ENCODE measurements at regions not wholly inside any gene's neighbourhood (a gene's known extent, or its start where the extent isn't known, plus 50 kb on each side); places are given as distances from the start of the nearest gene placed in this dataset.

DNA sequence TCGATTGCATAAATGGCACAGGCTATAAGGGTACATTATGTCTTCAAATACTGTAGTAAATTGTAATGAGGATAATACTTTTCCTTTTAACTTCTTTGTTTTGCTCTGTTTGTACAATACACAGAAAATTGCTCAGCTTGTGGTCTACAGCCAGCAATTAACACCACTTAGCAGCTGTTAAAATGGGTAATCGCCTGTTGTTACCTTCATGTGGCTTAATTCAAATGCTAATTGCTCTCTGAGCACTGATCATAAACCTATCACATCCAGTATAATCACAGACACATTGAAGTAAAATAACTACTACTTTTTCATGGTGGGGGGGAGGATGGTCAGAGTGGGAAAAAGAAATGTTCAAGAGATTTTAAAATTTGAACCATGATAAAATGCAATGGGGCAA is 1164.1 kb upstream of the CNTN5 start:
- Histone ChIP-seq H3K27me3 (no peaks in the 10 kb centered on the region), H3K27ac (no peak overlapping the region), H3K9me3 (no peaks in the 10 kb centered on the region), H3K4me3 (no peak overlapping the region), H3K4me1 (no peaks in the 10 kb centered on the region), H3K36me3 (no peaks in the 10 kb centered on the region)
- intact Hi-C loops (cut with DNase I; ENCODE audit: low total_unique reads) = no loop called here
- DNase-seq = no peak
- no peak for TF ChIP-seq CTCF (IDR thresholded peaks at IDR 0.05)

GRCh38 chr11:97860237-97860636 is 1160.5 kb upstream of the CNTN5 start:
- Histone ChIP-seq H3K27me3 (no peaks in the 10 kb centered on the region), H3K36me3 (no peaks in the 10 kb centered on the region), H3K4me3 (no peak overlapping the region), H3K9me3 (no peaks in the 10 kb centered on the region), H3K4me1 (no peaks in the 10 kb centered on the region), H3K27ac (no peak overlapping the region)
- no peak for DNase-seq
- intact Hi-C loops (cut with DNase I; ENCODE audit: low total_unique reads) = no loop called here
- TF ChIP-seq CTCF (IDR thresholded peaks at IDR 0.05) = no peak

DNA sequence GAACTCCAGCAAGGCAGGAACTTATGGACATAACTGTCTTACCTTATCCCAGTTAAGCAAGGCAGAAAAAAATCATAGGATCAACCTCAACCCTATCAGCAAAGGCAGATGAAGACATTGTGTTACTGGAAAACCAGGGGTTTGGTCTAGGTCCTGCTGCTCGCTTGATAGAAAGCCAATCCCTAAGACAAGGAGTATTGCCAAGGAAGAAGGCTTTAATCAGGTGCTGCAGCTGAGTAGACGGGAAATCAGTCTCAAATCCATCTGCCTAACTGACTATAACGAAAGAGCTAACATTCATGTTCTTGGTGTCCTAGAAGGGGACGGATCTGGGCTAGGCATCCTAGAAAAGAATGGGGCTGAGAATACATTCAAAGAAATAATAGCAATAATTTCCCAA is 1158.7 kb upstream of the CNTN5 start:
- no peak overlapping the region for H3K4me3 ChIP-seq
- H3K9me3 ChIP-seq = no peaks in the 10 kb centered on the region
- H3K4me1 ChIP-seq = no peaks in the 10 kb centered on the region
- no peaks in the 10 kb centered on the region for H3K27me3 ChIP-seq
- no peak for DNase-seq
- intact Hi-C loops (cut with DNase I; ENCODE audit: low total_unique reads) = no loop called here
- H3K27ac ChIP-seq = no peak overlapping the region
- TF ChIP-seq CTCF (IDR thresholded peaks at IDR 0.05) = no peak
- H3K36me3 ChIP-seq = no peaks in the 10 kb centered on the region

DNA sequence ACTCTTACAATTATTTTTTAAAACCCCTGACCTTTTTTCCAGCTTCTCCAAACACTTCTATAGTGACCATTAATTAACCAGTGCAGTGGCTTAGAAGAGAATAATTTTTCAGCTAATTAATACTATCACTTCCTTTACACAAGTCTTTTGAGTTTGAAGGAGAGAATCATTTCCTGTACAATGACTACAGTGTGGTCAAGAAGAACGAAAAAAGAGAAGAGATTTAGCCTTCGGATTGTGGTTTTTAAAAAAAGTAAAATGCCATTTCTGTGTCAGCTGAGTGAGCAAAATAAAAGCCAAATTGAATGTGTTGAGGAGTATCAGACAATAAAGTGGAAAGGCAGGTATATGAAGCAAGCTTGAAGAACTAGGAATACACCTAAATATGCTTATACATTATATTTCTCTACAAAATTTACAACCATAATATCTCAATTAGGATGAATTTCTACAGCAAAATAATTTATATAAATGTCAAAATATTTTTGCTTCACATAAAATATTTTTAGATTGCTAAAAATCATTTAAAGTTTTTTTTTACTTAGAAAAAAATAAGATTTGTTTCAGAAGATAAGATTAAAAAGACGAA is 1155.2 kb upstream of the CNTN5 start:
- H3K36me3 ChIP-seq = no peaks in the 10 kb centered on the region
- no peak for DNase-seq
- H3K9me3 ChIP-seq = peaks cover 0 to 3% (median 0%) of the 10 kb centered on the region in 3 donors
- H3K4me3 ChIP-seq = no peak overlapping the region
- no peak overlapping the region for H3K27ac ChIP-seq
- no peaks in the 10 kb centered on the region for H3K4me1 ChIP-seq
- no peaks in the 10 kb centered on the region for H3K27me3 ChIP-seq
- no peak for TF ChIP-seq CTCF (IDR thresholded peaks at IDR 0.05)
- intact Hi-C loops (cut with DNase I; ENCODE audit: low total_unique reads) = no loop called here

DNA sequence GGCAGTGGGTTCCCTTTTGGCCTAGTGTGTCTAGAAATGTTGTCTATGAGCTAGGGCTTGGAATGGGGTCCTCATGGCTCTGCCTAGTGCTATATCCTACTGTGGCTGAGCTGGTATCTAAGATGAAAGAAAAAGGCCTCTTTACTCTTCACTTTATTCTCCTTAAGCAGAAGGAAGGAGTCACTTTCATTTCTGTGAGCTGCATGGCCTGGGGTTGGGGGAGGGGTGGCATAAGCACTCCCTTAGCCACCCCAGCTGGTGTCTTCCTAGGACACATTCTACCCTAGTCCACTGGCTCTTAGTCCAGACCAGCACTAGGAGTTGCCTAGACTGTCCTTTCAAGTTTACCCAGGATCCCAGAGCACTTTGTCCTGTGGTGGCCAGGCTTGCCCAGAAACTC is 1148.9 kb upstream of the CNTN5 start:
- Histone ChIP-seq H3K36me3 (no peaks in the 10 kb centered on the region), H3K27ac (no peak overlapping the region), H3K4me1 (no peaks in the 10 kb centered on the region), H3K4me3 (no peak overlapping the region), H3K27me3 (no peaks in the 10 kb centered on the region), H3K9me3 (peaks cover 0 to 12% (median 3%) of the 10 kb centered on the region in 3 donors)
- no peak for TF ChIP-seq CTCF (IDR thresholded peaks at IDR 0.05)
- intact Hi-C loops (cut with DNase I; ENCODE audit: low total_unique reads) = no loop called here
- DNase-seq = no peak

GRCh38 chr11:97880209-97880608 is 1140.5 kb upstream of the CNTN5 start:
- Histone ChIP-seq H3K36me3 (no peaks in the 10 kb centered on the region), H3K4me1 (no peaks in the 10 kb centered on the region), H3K9me3 (no peaks in the 10 kb centered on the region), H3K27me3 (no peaks in the 10 kb centered on the region), H3K27ac (no peak overlapping the region), H3K4me3 (no peak overlapping the region)
- intact Hi-C loops (cut with DNase I; ENCODE audit: low total_unique reads) = no loop called here
- TF ChIP-seq CTCF (IDR thresholded peaks at IDR 0.05) = no peak
- no peak for DNase-seq

All from tibial artery (tissue), 4 donors.